ENCODE measurements at regions not wholly inside any gene's neighbourhood (a gene's known extent, or its start where the extent isn't known, plus 50 kb on each side); places are given as distances from the start of the nearest gene placed in this dataset.

- TF ChIP-seq POLR2A (IDR thresholded peaks at IDR 0.05; ENCODE audit: low read depth) (no peak), CTCF (IDR thresholded peaks at IDR 0.05) (no peak), POLR2AphosphoS5 (IDR thresholded peaks at IDR 0.05) (peak in 1 of 2 donors; percentile 57), EP300 (IDR thresholded peaks at IDR 0.05) (no peak)
Measured at GRCh38 chr2:100213595-100213994, 71.2 kb upstream of the AFF3 start.

Measured in esophagus muscularis mucosa (tissue), 4 donors.